ENCODE measurements at regions not wholly inside any gene's neighbourhood (a gene's known extent, or its start where the extent isn't known, plus 50 kb on each side); places are given as distances from the start of the nearest gene placed in this dataset.

DNA sequence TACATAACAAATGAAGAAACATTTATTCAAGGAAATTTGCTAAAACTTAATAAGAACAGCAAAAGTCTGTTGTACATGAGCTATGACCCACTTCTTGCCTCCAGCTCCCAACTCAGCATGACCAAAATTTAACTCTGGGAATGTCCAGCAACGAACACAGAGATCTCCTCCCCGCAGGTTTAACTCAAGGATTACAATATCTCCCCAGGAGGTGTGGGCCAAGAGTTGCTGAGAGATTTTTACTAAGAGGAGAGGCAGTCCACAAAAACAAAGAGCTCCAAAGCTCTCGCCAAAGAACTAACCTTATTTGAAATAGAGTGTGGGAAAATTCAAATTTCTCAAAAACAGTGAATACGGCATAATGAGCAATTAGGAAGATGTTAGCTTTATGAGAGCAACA lies 318.5 kb downstream of the GRB14 start:
- DNase-seq (ENCODE audit: low spot score) = no peak

DNA sequence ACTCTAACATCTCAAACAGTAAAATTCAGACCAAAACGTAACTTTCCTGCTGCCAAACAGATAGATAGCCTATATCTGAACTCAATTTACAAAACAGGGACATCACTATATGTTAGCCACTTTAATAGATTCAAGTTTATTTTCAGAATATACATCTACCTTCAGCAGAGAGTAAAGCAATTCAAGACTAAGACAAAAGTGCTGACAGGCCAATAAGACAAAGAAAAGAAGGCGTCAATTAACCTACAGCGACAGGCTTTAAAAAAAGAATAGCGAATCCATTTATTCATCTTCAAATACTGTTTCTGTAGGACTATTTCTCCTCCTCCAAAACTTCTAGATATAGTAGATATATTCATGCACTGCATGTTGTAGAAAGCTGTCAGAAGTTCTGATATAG lies 333.0 kb downstream of the GRB14 start:
- DNase-seq (ENCODE audit: low spot score) = no peak

DNA sequence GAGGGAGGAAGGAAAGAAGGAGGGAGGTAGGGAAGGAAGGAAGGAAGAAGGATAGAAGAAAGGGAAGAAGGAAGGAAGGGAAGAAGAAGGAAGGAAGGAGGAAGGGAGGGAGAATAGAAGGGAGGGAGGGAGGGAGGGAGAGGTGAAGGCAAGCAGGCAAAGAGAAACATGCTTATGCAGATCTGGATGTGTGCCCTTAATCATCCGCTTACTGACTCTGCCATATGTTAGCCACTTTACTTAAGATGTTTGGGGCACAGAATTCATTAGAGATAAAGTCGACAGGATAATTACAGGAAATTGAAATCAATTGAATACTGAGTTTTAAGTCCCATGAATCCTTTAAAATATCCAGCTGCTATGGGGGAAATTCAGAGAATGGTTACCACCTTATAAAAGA lies 334.2 kb downstream of the GRB14 start:
- no peak for DNase-seq (ENCODE audit: low spot score)

GRCh38 chr2:164285576-164285975 lies 335.7 kb downstream of the GRB14 start:
- DNase-seq (ENCODE audit: low spot score) = no peak

DNA sequence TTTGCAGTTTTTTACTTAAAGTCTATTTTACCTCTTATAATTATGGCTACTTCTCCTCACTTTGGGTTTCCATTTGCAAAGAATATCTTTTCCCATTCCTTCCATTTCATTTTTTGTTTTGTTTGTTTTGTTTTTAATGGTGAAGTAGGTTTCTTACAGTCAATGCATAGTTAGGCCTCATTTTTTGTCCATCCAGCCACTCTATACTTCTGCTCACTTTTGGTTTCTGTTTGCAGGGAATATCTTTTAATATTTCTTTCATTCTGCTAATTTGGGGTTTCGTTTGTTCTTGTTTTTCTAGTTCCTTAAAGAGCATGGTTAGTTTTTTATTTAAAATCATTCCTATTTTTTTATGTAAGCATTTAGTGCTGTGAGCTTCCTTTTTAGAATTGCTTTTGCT lies 339.4 kb downstream of the GRB14 start:
- no peak for DNase-seq (ENCODE audit: low spot score)

GRCh38 chr2:164275659-164276058 lies 345.6 kb downstream of the GRB14 start:
- no peak for DNase-seq (ENCODE audit: low spot score)

DNA sequence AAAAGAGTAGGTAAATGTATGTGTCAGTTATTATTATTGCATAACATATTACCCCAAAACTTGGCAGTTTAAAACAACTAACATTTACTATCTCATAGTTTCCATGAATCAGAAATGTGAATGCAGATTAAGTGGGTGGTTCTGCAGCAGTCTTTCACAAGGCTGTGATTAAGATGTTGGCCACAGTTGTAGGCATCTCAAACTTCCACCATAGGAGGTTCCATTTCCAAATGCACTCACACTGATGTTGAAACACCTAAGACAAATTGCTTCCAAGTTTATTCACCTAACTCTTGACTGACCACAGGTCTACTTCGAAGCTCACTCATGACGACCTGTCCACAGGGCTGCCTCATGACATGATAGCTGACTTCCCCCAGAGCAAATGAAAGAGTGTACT lies 360.8 kb downstream of the GRB14 start:
- no peak for DNase-seq (ENCODE audit: low spot score)

GRCh38 chr2:164257742-164258141 lies 363.5 kb downstream of the GRB14 start:
- DNase-seq (ENCODE audit: low spot score) = no peak

- DNase-seq (ENCODE audit: low spot score) = no peak
Observed at GRCh38 chr2:164252568-164253287, 368.6 kb downstream of the GRB14 start.

DNA sequence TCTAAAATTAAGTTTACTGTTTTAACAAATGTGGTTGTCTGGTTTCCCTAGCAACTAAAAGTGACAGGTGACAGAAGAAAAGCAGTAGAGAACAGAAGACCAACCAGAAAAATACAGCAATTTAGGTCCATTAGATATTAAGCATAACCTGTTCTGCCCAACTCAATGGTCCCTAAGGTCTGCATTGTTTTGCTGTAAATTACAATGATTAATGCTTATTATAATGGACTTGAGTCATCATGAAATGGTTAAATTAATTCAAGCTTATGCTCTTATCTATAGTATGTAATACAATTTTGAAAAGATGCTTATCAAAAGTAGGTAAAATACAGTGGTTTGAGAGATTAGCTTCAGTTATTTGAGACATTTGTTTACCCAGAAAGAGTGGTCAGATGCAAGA lies 378.0 kb downstream of the GRB14 start:
- no peak for DNase-seq (ENCODE audit: low spot score)

- no peak for DNase-seq (ENCODE audit: low spot score)
Observed at GRCh38 chr2:164242409-164242808, 378.9 kb downstream of the GRB14 start.

GRCh38 chr2:164234074-164234473 lies 387.2 kb downstream of the GRB14 start:
- no peak for DNase-seq (ENCODE audit: low spot score)

GRCh38 chr2:164224007-164224406 lies 397.3 kb downstream of the GRB14 start:
- no peak for DNase-seq (ENCODE audit: low spot score)

DNA sequence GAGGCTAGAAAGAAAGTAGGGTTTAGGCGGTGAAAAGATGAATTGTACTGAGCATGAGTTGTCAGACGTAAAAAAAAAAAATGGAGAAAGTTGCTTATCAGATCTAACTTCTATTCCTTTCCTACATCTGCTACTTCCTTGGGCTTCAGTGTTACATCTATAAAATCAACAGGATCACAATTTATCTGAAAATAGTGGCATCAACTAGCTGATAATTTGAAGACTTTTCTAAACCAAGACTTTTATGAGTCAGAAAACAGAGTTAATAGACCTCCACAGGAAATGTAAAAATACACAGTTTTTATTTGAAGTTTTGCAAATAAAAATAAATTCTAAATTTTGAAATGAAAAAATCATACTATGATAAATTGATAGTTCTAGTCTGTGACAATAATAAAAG lies 399.8 kb downstream of the GRB14 start:
- no peak for DNase-seq (ENCODE audit: low spot score)

GRCh38 chr2:164220265-164220664 lies 401.0 kb downstream of the GRB14 start:
- no peak for DNase-seq (ENCODE audit: low spot score)

- no peak for DNase-seq (ENCODE audit: low spot score)
Observed at GRCh38 chr2:164213916-164214315, 407.4 kb downstream of the GRB14 start.

DNA sequence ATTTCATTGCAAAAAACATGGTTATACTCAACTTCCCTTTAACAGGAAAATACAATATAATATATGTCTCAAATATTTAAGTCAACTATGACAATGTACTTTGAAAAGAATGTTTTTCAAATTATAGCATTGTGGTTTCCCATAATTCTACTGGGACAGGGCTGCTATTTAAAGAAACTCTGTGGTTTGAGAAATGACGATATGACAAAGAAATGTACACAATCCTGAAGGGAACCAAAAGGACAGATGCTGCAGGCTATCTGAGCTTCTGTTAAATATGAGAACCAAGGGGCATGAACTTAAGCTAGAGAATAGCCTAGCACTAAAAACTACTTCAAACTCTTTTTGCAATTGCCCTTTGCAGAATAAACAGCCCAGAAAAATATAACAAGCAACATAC lies 415.9 kb downstream of the GRB14 start:
- DNase-seq (ENCODE audit: low spot score) = no peak

GRCh38 chr2:164203131-164203530 lies 418.2 kb downstream of the GRB14 start:
- DNase-seq (ENCODE audit: low spot score) = no peak

DNA sequence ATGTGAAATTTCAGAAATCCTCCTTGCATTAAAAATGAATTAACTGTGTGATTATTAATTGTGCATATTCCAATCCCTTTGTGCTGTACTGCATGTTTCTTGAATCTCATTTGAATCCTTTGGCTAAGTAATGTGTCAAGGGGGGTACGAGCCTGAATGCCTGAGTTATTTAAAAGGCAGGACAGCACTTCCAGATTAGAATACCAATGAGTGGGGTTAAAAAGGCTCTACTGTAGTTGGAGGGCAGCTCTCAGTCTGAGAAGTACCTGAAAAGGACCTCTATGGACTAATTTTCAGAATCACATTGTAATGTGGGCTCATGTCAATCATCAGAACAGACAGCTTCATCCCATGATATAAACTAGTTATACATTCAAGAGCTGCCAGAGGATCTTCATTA lies 423.0 kb downstream of the GRB14 start:
- no peak for DNase-seq (ENCODE audit: low spot score)

DNA sequence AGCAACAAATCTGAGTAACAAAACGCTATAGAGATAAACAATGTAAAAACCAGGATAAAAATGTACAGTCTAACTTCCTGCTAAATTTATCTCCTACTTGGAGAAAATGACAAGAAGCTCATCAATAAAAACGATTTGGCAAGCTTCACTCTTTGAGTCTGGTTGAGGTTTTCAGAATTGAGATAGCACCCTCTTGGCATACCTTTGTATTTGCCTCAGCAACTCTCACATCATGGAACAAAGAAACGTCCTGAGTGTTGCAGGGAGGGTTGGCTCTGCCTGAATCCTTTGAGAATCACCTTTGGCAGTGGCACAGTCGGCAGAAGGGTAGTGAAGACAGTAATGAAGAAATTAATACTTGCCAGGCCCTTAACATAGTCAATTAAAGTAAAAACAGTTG lies 430.6 kb downstream of the GRB14 start:
- DNase-seq (ENCODE audit: low spot score) = no peak

DNA sequence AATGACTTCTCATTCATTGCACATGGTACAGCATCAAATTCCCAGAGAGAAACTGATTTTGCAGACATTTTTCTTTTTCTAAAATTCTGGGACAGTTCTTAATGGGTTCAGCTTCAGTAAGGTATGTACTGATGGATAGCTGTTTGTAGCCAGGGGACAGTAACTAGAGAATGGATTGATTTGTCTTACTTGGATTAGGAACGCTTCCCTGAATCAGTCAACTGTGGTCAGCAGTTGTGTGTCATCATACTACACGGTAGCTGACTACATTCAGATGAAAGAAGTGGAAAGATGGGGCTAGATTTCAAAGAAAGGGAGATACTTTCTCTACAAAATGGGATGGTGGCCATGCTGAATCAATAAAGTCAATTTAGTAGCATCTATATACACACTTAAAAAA lies 431.4 kb downstream of the GRB14 start:
- no peak for DNase-seq (ENCODE audit: low spot score)

DNA sequence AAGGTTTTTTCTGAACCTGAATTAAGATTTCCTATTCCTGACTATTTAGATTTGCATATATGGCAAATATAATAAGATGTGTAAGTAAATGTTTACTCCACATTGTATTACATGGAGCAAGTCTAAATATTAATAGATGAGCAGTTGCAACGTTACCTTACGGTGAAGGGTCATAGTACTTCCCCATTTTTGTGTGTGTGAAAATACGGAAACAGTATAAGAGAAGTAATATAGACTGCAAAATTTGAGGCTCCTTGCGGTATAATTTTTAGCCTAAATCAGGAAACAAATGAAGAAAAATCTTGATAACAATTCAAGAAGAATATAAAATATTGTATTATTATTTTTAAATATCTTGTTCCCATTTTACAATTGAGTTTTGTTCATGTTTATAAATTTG lies 434.2 kb downstream of the GRB14 start:
- DNase-seq (ENCODE audit: low spot score) = no peak

- no peak for DNase-seq (ENCODE audit: low spot score)
Observed at GRCh38 chr2:164186591-164186990, 434.7 kb downstream of the GRB14 start.

DNA sequence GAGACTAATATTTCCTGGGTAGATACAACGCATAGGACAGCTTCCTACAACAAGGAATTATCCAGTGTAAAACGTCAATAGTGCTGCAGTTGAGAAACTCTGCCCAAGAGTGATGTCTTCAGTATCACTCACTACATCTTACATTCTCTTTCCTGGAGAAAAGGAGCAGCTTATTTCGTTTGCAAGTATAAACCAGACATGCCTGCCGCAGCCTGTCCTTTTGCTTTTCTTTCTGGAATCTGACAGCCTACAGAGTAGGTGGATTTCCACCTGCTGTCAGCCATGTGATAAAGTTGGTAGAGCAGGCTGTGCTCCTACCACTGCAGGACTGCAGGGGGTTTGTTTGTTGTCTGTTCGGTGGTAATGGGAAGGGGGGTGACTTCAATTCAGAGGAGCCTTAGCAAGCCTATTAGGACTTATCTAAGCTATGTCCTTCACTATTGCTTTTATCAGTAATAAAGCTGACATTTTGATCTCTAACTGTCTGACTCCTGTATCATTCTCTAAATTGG lies 439.1 kb downstream of the GRB14 start:
- no peak for DNase-seq (ENCODE audit: low spot score)

All from kidney capillary endothelial cell (primary cell).